ENCODE measurements at regions not wholly inside any gene's neighbourhood (a gene's known extent, or its start where the extent isn't known, plus 50 kb on each side); places are given as distances from the start of the nearest gene placed in this dataset.
A peak's percentile ranks its signal among the peaks of the same experiment; 100 is the strongest.

DNA sequence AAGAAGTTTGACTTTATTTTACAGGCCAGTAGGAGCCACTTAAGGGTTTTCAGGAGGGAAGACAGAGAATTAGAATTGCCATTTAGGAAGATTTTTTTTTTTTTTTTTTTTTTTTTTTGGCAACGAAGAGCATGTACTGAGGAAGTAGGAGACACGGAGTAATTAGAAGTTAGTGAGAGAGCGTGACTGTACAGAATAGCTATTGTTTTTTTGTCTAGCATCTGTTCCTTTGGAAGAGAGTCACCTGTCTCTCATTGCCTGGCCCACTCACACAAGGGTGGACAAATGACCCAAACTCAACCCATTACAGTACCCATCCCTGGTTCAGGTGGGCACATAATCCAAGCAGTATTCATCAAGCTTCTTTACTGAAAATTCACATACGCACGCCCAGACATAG, 166.7 kb downstream of the LACC1 start:
- Histone ChIP-seq H2AFZ (ENCODE audit: control insufficient read depth, low read depth, low read length) (no peak overlapping the region), H3K4me2 (ENCODE audit: control insufficient read depth, insufficient read depth) (no peak overlapping the region), H3K27me3 (replicated peaks in 1 of 2; ENCODE audit: control insufficient read depth in 2 of 2, insufficient read depth in 2 of 2, low read length in 1 of 2) (peaks cover 0 to 3% of the 10 kb centered on the region in 2 experiments; a peak in 1 of 4 replicates), H3K27ac (ENCODE audit: control insufficient read depth, insufficient read depth) (no peak overlapping the region), H3K4me3 (no peak overlapping the region), H3K9me3 (replicated peaks; ENCODE audit: control insufficient read depth, insufficient read depth, low read length) (no peaks in the 10 kb centered on the region), H3K4me1 (ENCODE audit: control insufficient read depth, insufficient read depth, low read length) (no peaks in the 10 kb centered on the region), H3K36me3 (ENCODE audit: control insufficient read depth in 2 of 2, insufficient read depth in 2 of 2, low read length in 1 of 2) (no peaks in the 10 kb centered on the region), H4K20me1 (ENCODE audit: control insufficient read depth, insufficient read depth) (no peaks in the 10 kb centered on the region), H3K79me2 (ENCODE audit: control insufficient read depth, insufficient read depth, low read length) (no peaks in the 10 kb centered on the region), H3K9ac (ENCODE audit: control insufficient read depth, insufficient read depth, low read length) (no peak overlapping the region)
- in situ Hi-C loops (cut with MboI): loop anchor here (5.0 kb wide), 1 partner anchor 139 kb away; no protein-coding TSS in a partner anchor
- no TSS peak for BruUV-seq (replicated peaks)
- ATAC-seq: no peak
- ChIA-PET POLR2A (no interaction called here), SMC1A (ENCODE audit: uncharacterized antibody, unreplicated experiment) (interaction anchor here (1.0 to 1.3 kb wide), 2 partner anchors 12 to 393 kb away, joined by 3 to 4 read pairs; no protein-coding TSS in a partner anchor), RAD21 (ENCODE audit: unreplicated experiment) (no interaction called here), CTCF (interaction anchor here (0.7 to 2.2 kb wide), 3 partner anchors 138 to 392 kb away, joined by 3 to 7 read pairs (median 3); no protein-coding TSS in a partner anchor)
- 62% methylated on average over 4 of the region's 5 CpGs for WGBS (ENCODE audit: insufficient coverage, insufficient replicate concordance, low lambda C conversion rate, missing lambda C conversion rate)
- no peak for FAIRE-seq
- intact Hi-C loops (cut with micrococcal nuclease; ENCODE audit: unreplicated experiment): no loop called here
- no peak for TF ChIP-seq GATAD2B (conservative IDR thresholded peaks at IDR 0.05; ENCODE audit: low read depth)
- no peak for TF ChIP-seq WRNIP1 (IDR thresholded peaks at IDR 0.05; ENCODE audit: borderline replicate concordance, low read depth, low read length)
- no peak for TF ChIP-seq POLR2AphosphoS5 (IDR thresholded peaks at IDR 0.05; ENCODE audit: low read length)
- DNase-seq (ENCODE audit: low read depth, low spot score): no peak

DNA sequence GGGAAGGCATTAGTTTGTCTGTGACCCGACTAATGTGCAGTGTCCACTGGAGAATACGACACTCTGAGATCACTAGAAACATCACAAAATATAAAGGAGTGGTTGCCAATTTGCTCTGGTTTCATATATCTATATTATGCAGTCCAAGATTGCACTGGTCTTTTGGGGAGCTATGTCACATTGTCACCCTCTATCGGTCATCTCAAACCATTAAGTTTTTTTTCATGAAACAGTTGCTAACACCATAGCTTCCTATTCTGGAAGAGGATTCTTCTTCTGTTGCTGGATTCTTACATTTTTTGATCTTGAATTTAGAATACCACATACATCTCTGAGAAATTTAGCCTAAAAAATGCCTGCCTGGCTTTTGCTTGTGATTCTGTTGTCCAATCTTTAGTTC, 168.6 kb downstream of the LACC1 start:
- no peaks in the 10 kb centered on the region for H4K20me1 ChIP-seq (ENCODE audit: control insufficient read depth, insufficient read depth)
- no TSS peak for BruUV-seq (replicated peaks)
- no peak overlapping the region for H3K9ac ChIP-seq (ENCODE audit: control insufficient read depth, insufficient read depth, low read length)
- TF ChIP-seq, protein P1, sequence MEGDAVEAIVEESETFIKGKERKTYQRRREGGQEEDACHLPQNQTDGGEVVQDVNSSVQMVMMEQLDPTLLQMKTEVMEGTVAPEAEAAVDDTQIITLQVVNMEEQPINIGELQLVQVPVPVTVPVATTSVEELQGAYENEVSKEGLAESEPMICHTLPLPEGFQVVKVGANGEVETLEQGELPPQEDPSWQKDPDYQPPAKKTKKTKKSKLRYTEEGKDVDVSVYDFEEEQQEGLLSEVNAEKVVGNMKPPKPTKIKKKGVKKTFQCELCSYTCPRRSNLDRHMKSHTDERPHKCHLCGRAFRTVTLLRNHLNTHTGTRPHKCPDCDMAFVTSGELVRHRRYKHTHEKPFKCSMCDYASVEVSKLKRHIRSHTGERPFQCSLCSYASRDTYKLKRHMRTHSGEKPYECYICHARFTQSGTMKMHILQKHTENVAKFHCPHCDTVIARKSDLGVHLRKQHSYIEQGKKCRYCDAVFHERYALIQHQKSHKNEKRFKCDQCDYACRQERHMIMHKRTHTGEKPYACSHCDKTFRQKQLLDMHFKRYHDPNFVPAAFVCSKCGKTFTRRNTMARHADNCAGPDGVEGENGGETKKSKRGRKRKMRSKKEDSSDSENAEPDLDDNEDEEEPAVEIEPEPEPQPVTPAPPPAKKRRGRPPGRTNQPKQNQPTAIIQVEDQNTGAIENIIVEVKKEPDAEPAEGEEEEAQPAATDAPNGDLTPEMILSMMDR (IDR thresholded peaks at IDR 0.05 in 2 of 3, conservative IDR thresholded peaks at IDR 0.05 in 1 of 3; ENCODE audit: control insufficient read depth in 2 of 3, extremely low read depth in 1 of 3, insufficient read depth in 1 of 3, low read depth in 3 of 3, low read length in 3 of 3): peak in 2 of 3 experiments; percentile 8 to 20; a peak in 1 of 6 replicates
- TF ChIP-seq BHLHE40 (IDR thresholded peaks at IDR 0.05; ENCODE audit: borderline replicate concordance in 1 of 2, low read depth in 2 of 2, low read length in 1 of 2): no peak
- peak; percentile 35 for TF ChIP-seq RAD21 (IDR thresholded peaks at IDR 0.05; ENCODE audit: insufficient read depth, low read depth, low read length)
- FAIRE-seq: no peak
- H3K27me3 ChIP-seq (replicated peaks in 1 of 2; ENCODE audit: control insufficient read depth in 2 of 2, insufficient read depth in 2 of 2, low read length in 1 of 2): peaks cover 0 to 3% of the 10 kb centered on the region in 2 experiments; a peak in 1 of 4 replicates
- no peak overlapping the region for H3K4me2 ChIP-seq (ENCODE audit: control insufficient read depth, insufficient read depth)
- ChIA-PET SMC1A (ENCODE audit: uncharacterized antibody, unreplicated experiment) (interaction anchor here (1.1 to 1.4 kb wide), 3 partner anchors 140 to 421 kb away, joined by 4 to 5 read pairs (median 4); no protein-coding TSS in a partner anchor), RAD21 (ENCODE audit: unreplicated experiment) (interaction anchor here (1.3 to 1.6 kb wide), 2 partner anchors 140 to 389 kb away, joined by 3 to 10 read pairs; no protein-coding TSS in a partner anchor), CTCF (interaction anchor here (0.6 to 2.2 kb wide), 4 partner anchors 140 to 390 kb away, joined by 3 to 10 read pairs (median 6); no protein-coding TSS in a partner anchor), POLR2A (no interaction called here)
- no peaks in the 10 kb centered on the region for H3K9me3 ChIP-seq (replicated peaks; ENCODE audit: control insufficient read depth, insufficient read depth, low read length)
- H3K4me1 ChIP-seq (ENCODE audit: control insufficient read depth, insufficient read depth, low read length): no peaks in the 10 kb centered on the region
- WGBS (ENCODE audit: insufficient coverage, insufficient replicate concordance, low lambda C conversion rate, missing lambda C conversion rate): 32% methylated on average over 3 of the region's 3 CpGs
- H2AFZ ChIP-seq (ENCODE audit: control insufficient read depth, low read depth, low read length): no peak overlapping the region
- H3K36me3 ChIP-seq (ENCODE audit: control insufficient read depth in 2 of 2, insufficient read depth in 2 of 2, low read length in 1 of 2): no peaks in the 10 kb centered on the region
- intact Hi-C loops (cut with micrococcal nuclease; ENCODE audit: unreplicated experiment) (no loop called here), in situ Hi-C loops (cut with MboI) (loop anchor here (5.0 kb wide), 1 partner anchor 141 kb away; no protein-coding TSS in a partner anchor)
- H3K4me3 ChIP-seq: no peak overlapping the region
- H3K79me2 ChIP-seq (ENCODE audit: control insufficient read depth, insufficient read depth, low read length): no peaks in the 10 kb centered on the region
- ATAC-seq: no peak
- DNase-seq (ENCODE audit: low read depth, low spot score): no peak
- no peak overlapping the region for H3K27ac ChIP-seq (ENCODE audit: control insufficient read depth, insufficient read depth)

All from GM12878 (cell line).